Stimulated activated CD4-positive, alpha-beta T cell treated with anti-CD3 and anti-CD28 coated beads, Interleukin-15, amount 100 ng/mL, for 24 hours (primary cell): ENCODE measurements at regions not wholly inside any gene's neighbourhood (a gene's known extent, or its start where the extent isn't known, plus 50 kb on each side); places are given as distances from the start of the nearest gene placed in this dataset.

Experiments used
- DNase-seq: peaks from one replicate; pipeline ENCODE4 v3.0.0-alpha.2; 2020

DNA sequence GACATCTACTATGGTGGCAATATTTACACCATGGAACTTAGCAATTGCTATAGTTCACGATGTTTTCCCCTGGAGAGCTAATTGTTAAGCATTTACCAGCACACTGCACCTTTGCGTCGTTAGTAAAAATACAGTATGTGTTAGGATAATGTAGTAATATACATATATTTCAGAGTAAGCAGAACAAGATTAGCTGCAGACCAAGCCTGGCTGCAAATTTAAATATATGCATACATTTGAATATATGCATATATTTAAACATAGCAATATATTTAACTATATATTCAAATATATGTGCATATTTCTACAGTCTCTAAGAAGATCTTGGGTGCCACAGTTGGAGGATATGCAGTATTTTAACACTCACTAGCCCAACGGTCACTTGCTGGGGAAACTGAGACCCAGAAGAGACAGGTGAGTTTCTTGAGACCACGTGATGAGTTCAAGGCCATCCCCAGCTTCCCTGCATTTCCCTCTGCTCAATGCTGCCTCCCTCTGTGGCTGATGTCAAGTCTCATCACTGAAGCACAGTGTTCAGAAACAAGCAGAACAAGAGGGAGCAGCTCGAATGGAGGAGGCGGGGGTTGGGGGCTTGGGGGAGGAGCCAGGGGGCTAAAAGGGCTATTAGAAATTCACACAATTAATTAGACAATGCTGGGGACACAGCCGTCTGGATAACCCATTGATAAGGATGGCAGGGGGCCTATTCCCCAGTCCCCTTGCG is 708.0 kb downstream of the MED13L start:
- DNase-seq, result no peak

- DNase-seq, result no peak
Measured at GRCh38 chr12:115558281-115558680, 719.2 kb downstream of the MED13L start.

GRCh38 chr12:115553622-115554021 is 723.9 kb downstream of the MED13L start:
- no peak for DNase-seq

GRCh38 chr12:115543269-115543668 is 734.2 kb downstream of the MED13L start:
- DNase-seq, result no peak

GRCh38 chr12:115542656-115543055 is 734.8 kb downstream of the MED13L start:
- DNase-seq, result no peak

GRCh38 chr12:115541891-115542421 is 735.5 kb downstream of the MED13L start:
- no peak for DNase-seq

GRCh38 chr12:115528466-115528865 is 749.0 kb downstream of the MED13L start:
- no peak for DNase-seq

- no peak for DNase-seq
Measured at GRCh38 chr12:115521771-115522409, 755.6 kb downstream of the MED13L start.

- DNase-seq, result no peak
Measured at GRCh38 chr12:115519887-115520286, 757.6 kb downstream of the MED13L start.

DNA sequence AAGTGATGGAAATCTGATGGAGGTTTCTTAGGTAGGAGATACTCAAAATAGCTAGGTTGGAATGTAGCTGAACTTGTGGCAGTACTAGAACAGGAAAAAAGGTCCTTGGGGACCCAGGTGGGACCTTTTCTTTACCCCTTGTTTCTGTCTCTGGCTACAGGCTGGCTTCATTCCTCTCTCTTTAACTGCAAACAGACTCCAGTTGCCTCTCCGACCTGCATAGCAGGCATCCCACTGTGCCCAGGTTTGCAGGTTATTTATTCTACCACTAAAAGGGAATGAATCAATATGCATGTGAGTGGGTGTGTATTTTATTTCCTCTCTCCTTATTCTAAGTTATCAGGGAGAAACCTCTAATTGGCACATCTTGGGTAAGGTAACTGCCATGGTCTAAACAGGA is 758.1 kb downstream of the MED13L start:
- DNase-seq, result no peak

GRCh38 chr12:115517913-115518312 is 759.6 kb downstream of the MED13L start:
- DNase-seq, result no peak

GRCh38 chr12:115511986-115512711 is 765.3 kb downstream of the MED13L start:
- DNase-seq, result no peak

DNA sequence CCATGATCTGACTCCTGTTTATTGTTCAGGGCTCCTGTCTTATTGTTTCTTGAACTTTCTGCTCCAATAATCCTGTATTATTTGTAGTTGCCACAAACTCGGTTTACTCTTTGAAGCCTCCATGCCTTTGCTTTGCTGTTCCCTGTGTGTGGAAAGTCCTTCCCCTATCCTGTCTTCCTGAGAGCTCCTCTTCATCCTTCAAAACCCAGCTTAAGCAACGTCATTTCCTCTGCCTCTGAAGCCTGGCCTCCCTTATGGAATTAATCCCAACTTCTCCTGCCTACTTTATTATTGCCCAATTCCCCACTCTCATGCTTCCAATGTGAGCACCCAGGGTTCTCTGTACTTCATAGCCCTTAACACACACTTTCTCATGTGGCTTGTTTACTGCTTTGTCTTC is 766.2 kb downstream of the MED13L start:
- DNase-seq, result no peak

DNA sequence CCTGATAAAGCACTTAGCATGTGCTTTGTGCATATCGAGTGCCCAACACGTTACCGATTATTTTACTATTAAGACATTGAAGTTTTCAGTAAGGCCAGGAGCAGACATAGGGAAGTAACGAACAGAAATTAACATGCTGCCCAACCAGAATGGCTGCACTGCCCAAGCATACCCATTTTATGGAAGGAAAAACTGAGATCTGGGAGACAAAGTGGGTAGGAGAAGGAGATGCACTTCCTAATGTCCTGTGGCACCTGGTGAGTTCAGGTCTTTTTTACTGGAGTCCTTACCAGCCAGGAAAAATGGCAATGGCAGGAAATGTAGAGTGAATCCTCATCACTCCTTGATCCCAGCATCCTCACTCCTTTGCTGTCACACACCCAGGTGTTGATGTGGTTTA is 768.5 kb downstream of the MED13L start:
- no peak for DNase-seq

DNA sequence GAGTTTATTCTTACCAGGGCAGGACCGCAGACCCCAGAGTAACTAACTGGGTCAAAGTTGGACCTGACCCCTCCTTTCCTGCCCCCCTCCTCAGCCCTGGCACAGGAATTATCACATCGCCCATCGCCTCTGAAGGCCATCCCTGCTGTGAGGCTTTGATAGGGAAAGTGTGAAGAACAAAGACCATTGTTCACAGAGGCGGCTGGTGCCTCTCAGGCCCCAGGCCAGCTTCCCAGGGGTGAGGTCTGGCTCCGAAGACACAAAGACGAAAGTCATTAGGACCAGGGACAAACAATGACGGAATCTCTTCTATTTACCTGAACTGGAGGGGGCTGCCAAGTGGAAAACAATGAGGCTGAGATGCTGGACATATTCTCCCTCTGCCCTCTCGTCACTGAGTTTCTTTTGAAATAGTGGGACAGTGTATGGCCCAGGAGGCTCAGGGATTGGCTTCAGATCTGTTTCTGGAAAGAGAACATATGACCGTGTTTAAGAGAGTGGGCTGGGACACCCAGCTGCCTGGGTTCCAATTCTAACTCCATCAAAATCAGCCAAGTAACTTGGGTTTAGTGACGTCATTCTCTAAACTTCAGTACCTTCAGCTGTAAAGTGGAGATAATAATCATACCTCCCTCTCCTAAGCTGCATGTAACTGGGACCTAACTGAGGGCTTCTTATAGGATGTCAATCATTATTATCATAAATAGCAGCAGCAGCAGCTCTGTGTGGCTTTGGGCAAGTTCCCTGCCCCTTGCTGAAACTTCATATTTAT is 769.4 kb downstream of the MED13L start:
- DNase-seq, result no peak

- DNase-seq, result no peak
Measured at GRCh38 chr12:115507560-115507889, 770.0 kb downstream of the MED13L start.

- no peak for DNase-seq
Measured at GRCh38 chr12:115506822-115507559, 770.5 kb downstream of the MED13L start.

GRCh38 chr12:115504306-115505290 is 772.9 kb downstream of the MED13L start:
- DNase-seq, result no peak

DNA sequence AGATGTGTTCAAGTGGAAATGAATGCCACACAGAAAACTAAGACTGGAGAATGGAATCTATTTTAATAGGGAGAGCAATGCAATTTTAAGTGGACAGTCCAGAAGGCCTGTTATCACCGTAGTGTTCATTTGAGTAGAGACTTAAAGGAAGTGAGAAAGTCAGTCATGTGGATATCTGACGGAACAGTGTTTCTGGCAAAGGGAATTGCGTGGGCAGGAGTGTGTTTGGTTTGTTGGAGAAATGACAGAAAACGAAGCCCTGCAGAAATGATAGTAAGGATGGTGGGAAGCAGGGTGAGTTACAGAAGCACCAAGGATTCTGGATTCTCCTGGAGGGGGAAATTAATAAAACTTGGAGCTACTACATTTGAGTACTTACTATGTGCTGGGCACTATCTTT is 776.6 kb downstream of the MED13L start:
- DNase-seq, result no peak

GRCh38 chr12:115495300-115495699 is 782.2 kb downstream of the MED13L start:
- DNase-seq, result no peak

DNA sequence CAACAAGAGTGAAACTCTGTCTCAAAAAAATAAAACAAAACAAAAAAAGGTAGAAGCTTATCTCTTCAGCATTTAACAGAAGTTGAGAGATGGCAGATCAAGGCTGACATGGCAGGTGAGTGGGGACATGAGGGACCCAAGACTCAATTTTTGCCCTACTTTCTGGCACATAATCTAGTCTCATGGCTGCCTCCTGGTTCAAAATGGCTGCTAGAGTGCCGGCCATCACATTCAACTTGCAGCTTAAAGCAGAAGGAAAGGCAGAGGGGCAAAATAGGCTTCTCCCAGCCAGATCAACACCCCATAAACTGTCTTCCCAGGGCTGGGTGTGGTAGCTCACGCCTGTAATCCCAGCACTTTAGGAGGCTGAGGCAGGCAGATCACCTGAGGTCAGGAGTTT is 784.9 kb downstream of the MED13L start:
- DNase-seq, result no peak
